ENCODE measurements at regions not wholly inside any gene's neighbourhood (a gene's known extent, or its start where the extent isn't known, plus 50 kb on each side); places are given as distances from the start of the nearest gene placed in this dataset.

DNA sequence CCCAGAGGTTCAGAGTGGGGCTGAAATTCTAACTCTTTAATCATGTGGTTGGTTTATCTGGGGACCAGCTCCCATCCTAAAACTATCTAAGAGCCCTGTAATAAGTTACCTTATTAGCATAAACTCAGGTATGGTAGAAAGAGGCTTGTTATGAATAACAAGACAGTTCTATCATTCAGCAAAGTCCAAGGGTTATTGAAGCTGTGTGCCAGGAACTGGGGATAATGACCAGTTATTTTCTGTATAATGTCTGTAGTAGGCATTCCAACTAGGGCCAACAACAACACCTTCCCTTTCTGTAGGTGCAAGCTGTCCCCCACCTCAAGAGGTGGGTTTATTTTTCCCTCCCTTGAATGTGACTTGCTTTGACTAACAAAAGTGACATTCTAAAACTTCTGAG lies 170.1 kb downstream of the CD83 start:
- H3K4me3 ChIP-seq (ENCODE audit: low read depth, low read length), result no peak overlapping the region
- TF ChIP-seq, protein P1, sequence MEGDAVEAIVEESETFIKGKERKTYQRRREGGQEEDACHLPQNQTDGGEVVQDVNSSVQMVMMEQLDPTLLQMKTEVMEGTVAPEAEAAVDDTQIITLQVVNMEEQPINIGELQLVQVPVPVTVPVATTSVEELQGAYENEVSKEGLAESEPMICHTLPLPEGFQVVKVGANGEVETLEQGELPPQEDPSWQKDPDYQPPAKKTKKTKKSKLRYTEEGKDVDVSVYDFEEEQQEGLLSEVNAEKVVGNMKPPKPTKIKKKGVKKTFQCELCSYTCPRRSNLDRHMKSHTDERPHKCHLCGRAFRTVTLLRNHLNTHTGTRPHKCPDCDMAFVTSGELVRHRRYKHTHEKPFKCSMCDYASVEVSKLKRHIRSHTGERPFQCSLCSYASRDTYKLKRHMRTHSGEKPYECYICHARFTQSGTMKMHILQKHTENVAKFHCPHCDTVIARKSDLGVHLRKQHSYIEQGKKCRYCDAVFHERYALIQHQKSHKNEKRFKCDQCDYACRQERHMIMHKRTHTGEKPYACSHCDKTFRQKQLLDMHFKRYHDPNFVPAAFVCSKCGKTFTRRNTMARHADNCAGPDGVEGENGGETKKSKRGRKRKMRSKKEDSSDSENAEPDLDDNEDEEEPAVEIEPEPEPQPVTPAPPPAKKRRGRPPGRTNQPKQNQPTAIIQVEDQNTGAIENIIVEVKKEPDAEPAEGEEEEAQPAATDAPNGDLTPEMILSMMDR (IDR thresholded peaks at IDR 0.05; ENCODE audit: low read depth, low read length), result no peak
- no peak for DNase-seq (ENCODE audit: low read depth, low spot score)
- in situ Hi-C loops (cut with HindIII; ENCODE audit: low sequenced_read_pairs), result no loop called here

DNA sequence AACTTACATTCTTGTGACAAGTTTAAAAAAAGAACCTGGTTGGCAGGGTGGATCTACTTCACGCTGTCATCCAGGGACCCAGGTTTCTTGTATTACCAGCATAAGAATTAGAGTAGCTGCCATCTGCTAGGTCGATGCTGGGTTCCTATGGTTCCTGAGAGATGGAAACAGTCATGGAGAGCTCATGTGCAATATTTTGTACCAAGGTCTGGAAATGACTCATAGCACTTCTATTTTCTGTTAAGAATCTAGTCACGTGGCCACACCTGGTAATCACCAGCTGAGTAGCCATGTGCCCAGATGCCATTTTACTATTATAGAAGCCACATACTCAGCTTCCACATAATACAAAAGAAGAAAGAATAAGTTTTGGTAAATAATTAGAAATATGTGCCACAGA lies 171.3 kb downstream of the CD83 start:
- in situ Hi-C loops (cut with HindIII; ENCODE audit: low sequenced_read_pairs), result no loop called here
- TF ChIP-seq, protein P1 (IDR thresholded peaks at IDR 0.05; ENCODE audit: low read depth, low read length), result no peak
- no peak for DNase-seq (ENCODE audit: low read depth, low spot score)
- H3K4me3 ChIP-seq (ENCODE audit: low read depth, low read length), result no peak overlapping the region

DNA sequence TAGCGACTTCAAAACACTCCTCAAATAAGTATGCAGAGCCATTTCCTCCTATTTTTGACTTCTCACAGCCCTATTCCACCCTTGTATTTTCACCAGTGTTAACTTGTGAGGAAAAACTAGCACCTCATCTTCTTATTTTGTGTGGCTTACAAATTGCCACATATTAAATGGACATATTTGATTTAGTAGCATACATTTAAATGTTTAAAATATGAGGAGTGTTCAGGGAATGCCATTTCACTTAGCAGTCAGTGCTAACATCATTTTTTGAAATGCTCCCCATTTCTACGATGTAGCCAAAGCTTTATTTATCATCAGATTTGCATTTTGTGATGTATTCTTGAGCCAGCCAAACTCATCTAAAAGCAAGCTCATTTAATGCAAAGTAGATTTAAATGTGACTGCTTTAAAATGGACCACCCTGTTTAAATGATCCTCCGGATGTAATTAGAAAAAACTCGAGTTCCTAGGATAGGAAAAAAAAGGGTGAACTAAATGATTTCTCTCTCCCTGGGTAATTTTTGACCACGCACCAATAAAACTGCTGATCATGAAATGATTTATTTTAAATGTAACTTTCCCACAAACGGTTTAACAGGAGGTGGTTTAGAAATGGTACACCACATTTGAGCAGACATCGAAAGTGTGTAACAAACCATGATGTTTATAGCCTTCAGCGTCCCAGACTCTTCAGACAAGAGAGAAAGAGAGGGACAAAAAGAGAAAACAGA lies 172.6 kb downstream of the CD83 start:
- in situ Hi-C loops (cut with HindIII; ENCODE audit: low sequenced_read_pairs), result no loop called here
- no peak for DNase-seq (ENCODE audit: low read depth, low spot score)
- TF ChIP-seq, protein P1 (IDR thresholded peaks at IDR 0.05; ENCODE audit: low read depth, low read length), result no peak
- no peak overlapping the region for H3K4me3 ChIP-seq (ENCODE audit: low read depth, low read length)

DNA sequence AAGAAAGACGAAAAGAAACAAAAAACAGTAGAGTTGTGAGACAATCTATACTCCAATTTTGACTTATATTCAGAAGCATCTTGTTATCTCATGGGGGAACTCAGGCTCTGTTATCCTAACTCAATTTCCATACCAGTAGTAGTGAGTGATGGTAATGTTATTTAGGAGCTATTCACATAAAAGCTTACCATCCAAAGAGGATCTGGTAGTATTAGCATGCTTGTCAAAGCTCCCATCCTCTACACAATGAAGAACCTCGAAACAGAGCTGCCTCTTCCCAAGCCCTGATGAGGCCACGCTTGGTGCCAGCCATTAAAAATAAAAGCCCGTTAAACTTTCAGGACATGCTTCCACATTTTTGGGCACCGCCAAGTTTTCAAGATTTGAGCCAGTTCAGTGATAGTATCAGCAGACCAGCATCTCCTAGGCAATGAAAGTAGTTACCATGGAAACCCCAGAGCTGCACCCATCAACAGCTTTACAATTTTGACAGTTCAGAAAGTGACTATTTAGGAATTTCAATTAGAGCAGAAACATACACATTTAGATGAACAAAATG lies 173.3 kb downstream of the CD83 start:
- no peak for DNase-seq (ENCODE audit: low read depth, low spot score)
- no peak overlapping the region for H3K4me3 ChIP-seq (ENCODE audit: low read depth, low read length)
- in situ Hi-C loops (cut with HindIII; ENCODE audit: low sequenced_read_pairs), result no loop called here
- TF ChIP-seq, protein P1 (IDR thresholded peaks at IDR 0.05; ENCODE audit: low read depth, low read length), result no peak

DNA sequence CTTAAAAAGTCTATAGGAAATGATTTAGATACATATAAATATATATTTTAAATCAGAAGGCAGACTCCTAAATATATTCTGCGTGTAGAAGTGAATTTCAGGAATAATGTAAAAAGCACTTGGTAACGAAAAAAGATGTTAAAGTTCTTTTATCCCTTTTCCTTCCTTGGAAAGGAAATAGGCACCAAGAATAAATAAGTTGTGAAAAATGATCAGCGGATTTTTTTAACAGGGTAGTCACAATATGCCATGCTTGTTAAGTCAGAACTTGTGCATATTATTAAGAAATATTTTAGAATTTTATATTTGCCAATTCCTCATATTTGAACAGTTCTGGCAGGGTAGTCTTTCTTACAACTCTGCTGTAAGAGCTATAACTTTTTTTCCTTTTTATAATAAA lies 173.8 kb downstream of the CD83 start:
- no peak overlapping the region for H3K4me3 ChIP-seq (ENCODE audit: low read depth, low read length)
- TF ChIP-seq, protein P1 (IDR thresholded peaks at IDR 0.05; ENCODE audit: low read depth, low read length), result no peak
- no peak for DNase-seq (ENCODE audit: low read depth, low spot score)
- in situ Hi-C loops (cut with HindIII; ENCODE audit: low sequenced_read_pairs), result no loop called here

DNA sequence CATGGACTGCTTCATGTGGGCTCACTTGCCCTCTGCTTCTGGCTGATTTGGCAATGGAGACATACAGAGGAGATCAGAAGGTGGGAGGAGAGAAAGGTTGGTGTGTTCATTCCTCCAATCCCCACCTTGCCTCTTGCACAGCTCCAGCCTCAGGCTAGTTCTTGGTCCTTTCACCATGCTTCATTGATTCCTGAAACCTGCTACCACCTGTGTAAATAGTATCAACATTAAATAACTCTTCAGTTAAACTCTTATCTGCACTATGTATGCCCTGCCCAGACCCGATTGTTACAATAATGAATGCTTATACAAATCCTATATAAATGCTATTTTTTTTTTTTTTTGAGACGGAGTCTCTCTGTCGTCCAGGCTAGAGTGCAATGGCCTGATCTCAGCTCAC lies 174.5 kb downstream of the CD83 start:
- TF ChIP-seq, protein P1 (IDR thresholded peaks at IDR 0.05; ENCODE audit: low read depth, low read length), result no peak
- no peak for DNase-seq (ENCODE audit: low read depth, low spot score)
- H3K4me3 ChIP-seq (ENCODE audit: low read depth, low read length), result no peak overlapping the region
- in situ Hi-C loops (cut with HindIII; ENCODE audit: low sequenced_read_pairs), result no loop called here

All from astrocyte of the spinal cord (primary cell).